Daoy (cell line): ENCODE measurements at regions not wholly inside any gene's neighbourhood (a gene's known extent, or its start where the extent isn't known, plus 50 kb on each side); places are given as distances from the start of the nearest gene placed in this dataset.

ENCODE experiments used
- DNase-seq: peaks from one replicate; pipeline ENCODE4 v3.0.0-alpha.2; 2015; ENCODE audit warnings: low read depth

GRCh38 chr7:134391223-134391622 lies 67.7 kb downstream of the AKR1B1 start:
- no peak for DNase-seq

- DNase-seq = no peak
These were observed 70.4 kb downstream of the AKR1B1 start for GRCh38 chr7:134388336-134389019.

GRCh38 chr7:134378562-134378961 lies 61.8 kb upstream of the SLC35B4 start:
- DNase-seq = no peak

GRCh38 chr7:134376693-134377092 lies 60.0 kb upstream of the SLC35B4 start:
- no peak for DNase-seq

GRCh38 chr7:134375206-134375605 lies 58.5 kb upstream of the SLC35B4 start:
- no peak for DNase-seq

- no peak for DNase-seq
These were observed 58.1 kb upstream of the SLC35B4 start for GRCh38 chr7:134374791-134375190.

GRCh38 chr7:134374291-134374690 lies 57.6 kb upstream of the SLC35B4 start:
- DNase-seq = no peak

- DNase-seq = no peak
These were observed 56.1 kb upstream of the SLC35B4 start for GRCh38 chr7:134372858-134373257.

GRCh38 chr7:134371971-134372370 lies 55.2 kb upstream of the SLC35B4 start:
- no peak for DNase-seq

- no peak for DNase-seq
These were observed 54.8 kb upstream of the SLC35B4 start for GRCh38 chr7:134371536-134371935.

- DNase-seq = no peak
These were observed 53.4 kb upstream of the SLC35B4 start for GRCh38 chr7:134370135-134370534.

- peak; percentile 61 for DNase-seq
These were observed 52.3 kb upstream of the SLC35B4 start for GRCh38 chr7:134368851-134369544.

- DNase-seq = no peak
These were observed 51.4 kb upstream of the SLC35B4 start for GRCh38 chr7:134367956-134368749.
